GM19239 (cell line): ENCODE measurements at regions not wholly inside any gene's neighbourhood (a gene's known extent, or its start where the extent isn't known, plus 50 kb on each side); places are given as distances from the start of the nearest gene placed in this dataset.

Experiments
- DNase-seq: peaks from one replicate; pipeline ENCODE4 v3.0.0; 2011; ENCODE audit warnings: low spot score; ENCODE audit not compliant: insufficient read length
- FAIRE-seq: peaks from 2 replicates; lab custom pipeline; 2011; peaks lifted over from hg19 to GRCh38; lab: Jason Lieb, UNC

- DNase-seq = no peak
- FAIRE-seq = no peak
These were observed 414.3 kb upstream of the PAPPA start for GRCh38 chr9:115739096-115739875.

- FAIRE-seq (no peak), DNase-seq (no peak)
These were observed 412.6 kb upstream of the PAPPA start for GRCh38 chr9:115740986-115741385.

GRCh38 chr9:115743709-115744605 is 409.6 kb upstream of the PAPPA start:
- FAIRE-seq (no peak), DNase-seq (no peak)

GRCh38 chr9:115746496-115746895 is 407.1 kb upstream of the PAPPA start:
- FAIRE-seq (no peak), DNase-seq (no peak)

GRCh38 chr9:115747731-115748130 is 405.9 kb upstream of the PAPPA start:
- DNase-seq = no peak
- FAIRE-seq = no peak

- no peak for DNase-seq
- FAIRE-seq = no peak
These were observed 396.9 kb upstream of the PAPPA start for GRCh38 chr9:115756736-115757135.

- DNase-seq (no peak), FAIRE-seq (no peak)
These were observed 396.1 kb upstream of the PAPPA start for GRCh38 chr9:115757461-115757860.

- DNase-seq (no peak), FAIRE-seq (no peak)
These were observed 395.1 kb upstream of the PAPPA start for GRCh38 chr9:115758441-115758840.

- DNase-seq (no peak), FAIRE-seq (no peak)
These were observed 394.2 kb upstream of the PAPPA start for GRCh38 chr9:115759426-115759825.

- DNase-seq = no peak
- FAIRE-seq = no peak
These were observed 388.9 kb upstream of the PAPPA start for GRCh38 chr9:115764645-115765044.

GRCh38 chr9:115765060-115765459 is 388.5 kb upstream of the PAPPA start:
- DNase-seq (no peak), FAIRE-seq (no peak)

GRCh38 chr9:115766370-115766955 is 387.1 kb upstream of the PAPPA start:
- no peak for FAIRE-seq

GRCh38 chr9:115770521-115770920 is 383.1 kb upstream of the PAPPA start:
- DNase-seq (no peak), FAIRE-seq (no peak)

More at GRCh38 chr9:115766370-115766955, 387.1 kb upstream of the PAPPA start:
- no peak for DNase-seq

GRCh38 chr9:115775659-115776058 is 377.9 kb upstream of the PAPPA start:
- DNase-seq = no peak
- no peak for FAIRE-seq

GRCh38 chr9:115777610-115778009 is 376.0 kb upstream of the PAPPA start:
- no peak for DNase-seq
- FAIRE-seq = no peak

- DNase-seq (no peak), FAIRE-seq (no peak)
These were observed 372.4 kb upstream of the PAPPA start for GRCh38 chr9:115781070-115781736.

- DNase-seq = no peak
- no peak for FAIRE-seq
These were observed 367.3 kb upstream of the PAPPA start for GRCh38 chr9:115786321-115786720.

GRCh38 chr9:115790520-115790919 is 363.1 kb upstream of the PAPPA start:
- DNase-seq (no peak), FAIRE-seq (no peak)

- DNase-seq (no peak), FAIRE-seq (no peak)
These were observed 358.6 kb upstream of the PAPPA start for GRCh38 chr9:115794921-115795475.

- no peak for FAIRE-seq
- no peak for DNase-seq
These were observed 353.9 kb upstream of the PAPPA start for GRCh38 chr9:115799734-115800133.
